Stimulated activated CD4-positive, alpha-beta T cell treated with anti-CD3 and anti-CD28 coated beads, Interleukin-4, amount 100 ng/mL, for 4 hours (primary cell): ENCODE measurements at regions not wholly inside any gene's neighbourhood (a gene's known extent, or its start where the extent isn't known, plus 50 kb on each side); places are given as distances from the start of the nearest gene placed in this dataset.
"Not testable (repeated sequence)": the region's sequence is repeated elsewhere in the genome, so short reads cannot be mapped to it uniquely, and the experiment has no call there.

Source experiments
- DNase-seq, 2 experiments: peaks; one replicate each; pipeline ENCODE4 v3.0.0-alpha.2; 2020

GRCh38 chr17:68142595-68142994 is 105.2 kb upstream of the AMZ2 start:
- no peak for DNase-seq

GRCh38 chr17:68143425-68143824 is 104.4 kb upstream of the AMZ2 start:
- no peak for DNase-seq

- no peak for DNase-seq
Measured at GRCh38 chr17:68145088-68145487, 102.8 kb upstream of the AMZ2 start.

GRCh38 chr17:68148936-68149335 is 98.9 kb upstream of the AMZ2 start:
- DNase-seq = no peak

GRCh38 chr17:68152161-68152571 is 95.7 kb upstream of the AMZ2 start:
- no peak for DNase-seq

- no peak for DNase-seq
Measured at GRCh38 chr17:68155692-68156091, 92.2 kb upstream of the AMZ2 start.

- no peak for DNase-seq
Measured at GRCh38 chr17:68161644-68162428, 86.0 kb upstream of the AMZ2 start.

GRCh38 chr17:68168273-68169164 is 79.3 kb upstream of the AMZ2 start:
- not testable (repeated sequence) for DNase-seq

GRCh38 chr17:68169165-68169821 is 78.5 kb upstream of the AMZ2 start:
- DNase-seq = not testable (repeated sequence)

GRCh38 chr17:68169840-68170239 is 78.0 kb upstream of the AMZ2 start:
- DNase-seq = no peak

- DNase-seq = no peak
Measured at GRCh38 chr17:68170246-68170645, 77.6 kb upstream of the AMZ2 start.

GRCh38 chr17:68172461-68172954 is 75.3 kb upstream of the AMZ2 start:
- DNase-seq = peak; percentile 65 to 68

GRCh38 chr17:68175416-68175815 is 72.4 kb upstream of the AMZ2 start:
- no peak for DNase-seq

GRCh38 chr17:68175905-68176304 is 71.9 kb upstream of the AMZ2 start:
- no peak for DNase-seq

- DNase-seq = no peak
Measured at GRCh38 chr17:68176718-68177117, 71.1 kb upstream of the AMZ2 start.

- DNase-seq = no peak
Measured at GRCh38 chr17:68178831-68179230, 69.0 kb upstream of the AMZ2 start.

GRCh38 chr17:68179236-68179925 is 68.5 kb upstream of the AMZ2 start:
- DNase-seq = no peak

GRCh38 chr17:68179926-68180285 is 67.9 kb upstream of the AMZ2 start:
- DNase-seq = no peak

GRCh38 chr17:68182011-68182306 is 65.9 kb upstream of the AMZ2 start:
- no peak for DNase-seq

GRCh38 chr17:68182940-68183551 is 64.8 kb upstream of the AMZ2 start:
- peak; percentile 47 to 71 for DNase-seq

GRCh38 chr17:68184141-68184571 is 63.7 kb upstream of the AMZ2 start:
- no peak for DNase-seq

- peak in 1 of 2 experiments; percentile 68 for DNase-seq
Measured at GRCh38 chr17:68184816-68185436, 62.9 kb upstream of the AMZ2 start.
